ENCODE measurements at regions not wholly inside any gene's neighbourhood (a gene's known extent, or its start where the extent isn't known, plus 50 kb on each side); places are given as distances from the start of the nearest gene placed in this dataset.

DNA sequence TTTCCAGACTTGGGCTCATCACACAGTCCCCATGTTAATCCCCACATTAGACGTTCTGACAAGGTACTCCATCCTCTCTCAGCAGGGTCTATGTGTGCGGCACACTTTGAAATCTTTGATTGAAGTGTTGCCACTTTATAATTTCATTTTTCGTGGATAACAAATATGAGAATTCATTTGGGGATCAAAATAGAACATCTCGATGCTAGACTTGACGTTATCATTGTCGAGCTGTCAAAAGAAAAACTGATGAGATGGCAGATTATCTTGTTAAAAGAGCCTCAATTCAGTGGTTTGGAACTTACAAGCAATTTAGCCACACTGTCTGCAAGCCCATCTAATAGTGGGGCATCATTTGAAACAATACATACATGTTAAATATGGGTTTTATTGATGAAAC lies 91.2 kb upstream of the SULT1C3 start:
- TF ChIP-seq, protein P1, sequence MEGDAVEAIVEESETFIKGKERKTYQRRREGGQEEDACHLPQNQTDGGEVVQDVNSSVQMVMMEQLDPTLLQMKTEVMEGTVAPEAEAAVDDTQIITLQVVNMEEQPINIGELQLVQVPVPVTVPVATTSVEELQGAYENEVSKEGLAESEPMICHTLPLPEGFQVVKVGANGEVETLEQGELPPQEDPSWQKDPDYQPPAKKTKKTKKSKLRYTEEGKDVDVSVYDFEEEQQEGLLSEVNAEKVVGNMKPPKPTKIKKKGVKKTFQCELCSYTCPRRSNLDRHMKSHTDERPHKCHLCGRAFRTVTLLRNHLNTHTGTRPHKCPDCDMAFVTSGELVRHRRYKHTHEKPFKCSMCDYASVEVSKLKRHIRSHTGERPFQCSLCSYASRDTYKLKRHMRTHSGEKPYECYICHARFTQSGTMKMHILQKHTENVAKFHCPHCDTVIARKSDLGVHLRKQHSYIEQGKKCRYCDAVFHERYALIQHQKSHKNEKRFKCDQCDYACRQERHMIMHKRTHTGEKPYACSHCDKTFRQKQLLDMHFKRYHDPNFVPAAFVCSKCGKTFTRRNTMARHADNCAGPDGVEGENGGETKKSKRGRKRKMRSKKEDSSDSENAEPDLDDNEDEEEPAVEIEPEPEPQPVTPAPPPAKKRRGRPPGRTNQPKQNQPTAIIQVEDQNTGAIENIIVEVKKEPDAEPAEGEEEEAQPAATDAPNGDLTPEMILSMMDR (IDR thresholded peaks at IDR 0.05; ENCODE audit: low read length), result no peak
- TF ChIP-seq EZH2phosphoT487 (IDR thresholded peaks at IDR 0.05; ENCODE audit: low read length) (no peak), EZH2 (optimal IDR thresholded peaks at IDR 0.05; ENCODE audit: low read depth, low read length) (no peak)

Measured in MM.1S (cell line).